MM.1S (cell line): ENCODE measurements at regions not wholly inside any gene's neighbourhood (a gene's known extent, or its start where the extent isn't known, plus 50 kb on each side); places are given as distances from the start of the nearest gene placed in this dataset.

Experiments used
- DNase-seq: peaks from one replicate; pipeline ENCODE4 v3.0.0-alpha.2; 2015
- H2AFZ ChIP-seq: fragments of 300-600 bp; sonication (generic); 2 replicates; pipeline ENCODE4 v1.6.0; 2016; ENCODE audit warnings: antibody characterized with exemption, low read length
- H3F3A ChIP-seq: fragments of 300-600 bp; sonication (generic); 2 replicates; pipeline ENCODE4 v1.6.1; 2016; ENCODE audit warnings: mild to moderate bottlenecking, antibody characterized with exemption, low read length, moderate library complexity, mixed read lengths; ENCODE audit not compliant: insufficient read depth
- H3K27ac ChIP-seq: fragments of 300-600 bp; sonication (generic); 2 replicates; pipeline ENCODE4 v1.5.1; 2016; ENCODE audit warnings: mild to moderate bottlenecking, low read length
- H3K27me3 ChIP-seq: fragments of 300-600 bp; sonication (generic); replicated peaks from 2 replicates; pipeline ENCODE4 v1.6.0; 2016; ENCODE audit warnings: low read length; ENCODE audit not compliant: insufficient read depth
- H3K36me3 ChIP-seq: fragments of 300-600 bp; sonication (generic); replicated peaks from 2 replicates; pipeline ENCODE4 v1.6.1; 2016; ENCODE audit warnings: mild to moderate bottlenecking, low read length, mixed read lengths; ENCODE audit not compliant: insufficient read depth
- H3K4me1 ChIP-seq: fragments of 300-600 bp; sonication (generic); 2 replicates; pipeline ENCODE4 v1.6.1; 2016; ENCODE audit warnings: low read length, mixed read lengths
- H3K4me2 ChIP-seq: fragments of 300-600 bp; sonication (generic); 2 replicates; pipeline ENCODE4 v1.6.0; 2016; ENCODE audit warnings: low read depth, low read length
- H3K4me3 ChIP-seq: fragments of 300-600 bp; sonication (generic); 2 replicates; pipeline ENCODE4 v1.5.1; 2016; ENCODE audit warnings: low read length, mixed read lengths
- H3K79me2 ChIP-seq: fragments of 300-600 bp; sonication (generic); 2 replicates; pipeline ENCODE4 v1.6.1; 2016; ENCODE audit warnings: mixed run types, low read length, mixed read lengths
- H3K9ac ChIP-seq: fragments of 300-600 bp; sonication (generic); 2 replicates; pipeline ENCODE4 v1.6.1; 2016; ENCODE audit warnings: low read length, mixed read lengths
- H3K9me2 ChIP-seq: fragments of 300-600 bp; sonication (generic); replicated peaks from 2 replicates; pipeline ENCODE4 v1.6.1; 2016; ENCODE audit warnings: mild to moderate bottlenecking, low read length, mixed read lengths; ENCODE audit not compliant: insufficient read depth
- H3K9me3 ChIP-seq: fragments of 300-600 bp; sonication (generic); replicated peaks from 2 replicates; pipeline ENCODE4 v1.6.1; 2016; ENCODE audit warnings: mild to moderate bottlenecking, low read length, mixed read lengths; ENCODE audit not compliant: insufficient read depth
- H4K20me1 ChIP-seq: fragments of 300-600 bp; sonication (generic); 2 replicates; pipeline ENCODE4 v1.6.1; 2016; ENCODE audit warnings: mild to moderate bottlenecking, low read length, moderate library complexity, mixed read lengths; ENCODE audit not compliant: insufficient read depth
- EZH2 ChIP-seq: fragments of 300-600 bp; sonication (generic); optimal IDR thresholded peaks from 2 replicates; pipeline ENCODE3; 2017; ENCODE audit warnings: low read depth, mild to moderate bottlenecking, antibody characterized with exemption, low read length, mixed read lengths
- EZH2phosphoT487 ChIP-seq: fragments of 300-600 bp; sonication (generic); IDR thresholded peaks from 2 replicates; pipeline ENCODE4 v1.6.1; 2018; ENCODE audit warnings: antibody characterized with exemption, low read length
- TF ChIP-seq, protein P1 (sequence below): fragments of 300-600 bp; sonication (generic); IDR thresholded peaks from 2 replicates; pipeline ENCODE4 v1.5.1; 2016; ENCODE audit warnings: antibody characterized with exemption, low read length, mixed read lengths

GRCh38 chr6:86152546-86152945 lies 509.9 kb upstream of the SYNCRIP start:
- Histone ChIP-seq H3K4me1 (no peaks in the 10 kb centered on the region), H3K79me2 (no peaks in the 10 kb centered on the region), H3K9ac (no peak overlapping the region), H3K27me3 (no peaks in the 10 kb centered on the region), H3K4me2 (no peak overlapping the region), H3K9me2 (no peaks in the 10 kb centered on the region), H3K27ac (no peak overlapping the region), H3K9me3 (no peaks in the 10 kb centered on the region), H3K36me3 (no peaks in the 10 kb centered on the region), H4K20me1 (no peaks in the 10 kb centered on the region), H2AFZ (no peak overlapping the region), H3F3A (no peaks in the 10 kb centered on the region), H3K4me3 (no peak overlapping the region)
- TF ChIP-seq, protein P1, sequence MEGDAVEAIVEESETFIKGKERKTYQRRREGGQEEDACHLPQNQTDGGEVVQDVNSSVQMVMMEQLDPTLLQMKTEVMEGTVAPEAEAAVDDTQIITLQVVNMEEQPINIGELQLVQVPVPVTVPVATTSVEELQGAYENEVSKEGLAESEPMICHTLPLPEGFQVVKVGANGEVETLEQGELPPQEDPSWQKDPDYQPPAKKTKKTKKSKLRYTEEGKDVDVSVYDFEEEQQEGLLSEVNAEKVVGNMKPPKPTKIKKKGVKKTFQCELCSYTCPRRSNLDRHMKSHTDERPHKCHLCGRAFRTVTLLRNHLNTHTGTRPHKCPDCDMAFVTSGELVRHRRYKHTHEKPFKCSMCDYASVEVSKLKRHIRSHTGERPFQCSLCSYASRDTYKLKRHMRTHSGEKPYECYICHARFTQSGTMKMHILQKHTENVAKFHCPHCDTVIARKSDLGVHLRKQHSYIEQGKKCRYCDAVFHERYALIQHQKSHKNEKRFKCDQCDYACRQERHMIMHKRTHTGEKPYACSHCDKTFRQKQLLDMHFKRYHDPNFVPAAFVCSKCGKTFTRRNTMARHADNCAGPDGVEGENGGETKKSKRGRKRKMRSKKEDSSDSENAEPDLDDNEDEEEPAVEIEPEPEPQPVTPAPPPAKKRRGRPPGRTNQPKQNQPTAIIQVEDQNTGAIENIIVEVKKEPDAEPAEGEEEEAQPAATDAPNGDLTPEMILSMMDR: no peak
- TF ChIP-seq EZH2phosphoT487 (no peak), EZH2 (no peak)
- DNase-seq: no peak

DNA sequence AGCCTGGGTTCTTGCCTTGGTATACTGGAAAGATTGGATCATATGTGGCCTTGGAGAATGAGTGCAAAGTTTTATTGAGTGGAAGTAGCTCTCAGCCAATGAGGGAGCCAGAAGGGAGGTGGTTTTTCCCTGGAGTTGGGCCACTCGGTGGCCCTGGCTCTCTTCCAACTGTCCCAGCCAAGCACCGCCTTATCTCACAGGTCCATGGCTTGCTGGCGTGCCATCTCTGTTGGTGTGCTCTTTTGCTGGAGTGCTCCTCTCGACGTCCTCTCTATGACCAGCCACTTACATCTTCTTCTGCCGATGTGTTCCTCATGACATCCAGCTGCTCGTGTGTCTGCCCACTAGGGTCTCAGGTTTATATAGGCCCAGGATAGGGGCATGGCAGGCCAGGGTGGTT lies 505.9 kb upstream of the SYNCRIP start:
- no peak overlapping the region for H3K9ac ChIP-seq
- H3K27me3 ChIP-seq: no peaks in the 10 kb centered on the region
- H3K4me3 ChIP-seq: no peak overlapping the region
- TF ChIP-seq EZH2: no peak
- TF ChIP-seq EZH2phosphoT487: no peak
- TF ChIP-seq, protein P1: no peak
- no peaks in the 10 kb centered on the region for H3K9me2 ChIP-seq
- H3K27ac ChIP-seq: no peak overlapping the region
- no peaks in the 10 kb centered on the region for H3K79me2 ChIP-seq
- H3K4me1 ChIP-seq: no peaks in the 10 kb centered on the region
- H4K20me1 ChIP-seq: no peaks in the 10 kb centered on the region
- no peaks in the 10 kb centered on the region for H3K9me3 ChIP-seq
- no peak overlapping the region for H3K4me2 ChIP-seq
- no peak overlapping the region for H2AFZ ChIP-seq
- DNase-seq: no peak
- no peaks in the 10 kb centered on the region for H3F3A ChIP-seq
- no peaks in the 10 kb centered on the region for H3K36me3 ChIP-seq

DNA sequence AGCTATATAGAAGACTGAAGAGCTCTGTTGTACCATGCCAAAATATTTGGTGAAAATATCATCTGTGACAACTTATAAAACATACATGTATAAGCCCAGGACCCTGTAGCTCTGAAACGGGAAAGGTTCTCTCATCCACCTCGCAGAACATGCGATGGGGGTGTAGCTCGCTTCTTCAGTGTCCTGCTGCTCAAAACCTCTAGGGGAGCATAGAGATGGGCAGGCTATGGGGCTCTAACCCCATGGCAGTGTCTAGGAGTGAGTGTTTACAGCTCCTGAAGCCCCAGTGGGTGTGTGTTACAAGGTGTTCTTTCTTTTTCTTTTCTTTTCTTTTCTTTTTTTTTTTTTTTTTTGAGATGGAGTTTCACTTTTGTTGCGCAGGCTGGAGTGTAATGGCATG lies 505.2 kb upstream of the SYNCRIP start:
- H3K36me3 ChIP-seq: no peaks in the 10 kb centered on the region
- no peak overlapping the region for H3K4me3 ChIP-seq
- H3F3A ChIP-seq: no peaks in the 10 kb centered on the region
- no peaks in the 10 kb centered on the region for H3K4me1 ChIP-seq
- no peaks in the 10 kb centered on the region for H3K27me3 ChIP-seq
- no peaks in the 10 kb centered on the region for H3K79me2 ChIP-seq
- DNase-seq: no peak
- no peaks in the 10 kb centered on the region for H3K9me3 ChIP-seq
- no peaks in the 10 kb centered on the region for H4K20me1 ChIP-seq
- H3K4me2 ChIP-seq: no peak overlapping the region
- H3K9me2 ChIP-seq: no peaks in the 10 kb centered on the region
- no peak overlapping the region for H3K9ac ChIP-seq
- no peak overlapping the region for H3K27ac ChIP-seq
- TF ChIP-seq, protein P1: no peak
- TF ChIP-seq EZH2 (no peak), EZH2phosphoT487 (no peak)
- H2AFZ ChIP-seq: no peak overlapping the region
